ENCODE measurements at regions not wholly inside any gene's neighbourhood (a gene's known extent, or its start where the extent isn't known, plus 50 kb on each side); places are given as distances from the start of the nearest gene placed in this dataset.

GRCh38 chr12:60212159-60213000, 616.6 kb downstream of the SLC16A7 start:
- TF ChIP-seq, protein P1, sequence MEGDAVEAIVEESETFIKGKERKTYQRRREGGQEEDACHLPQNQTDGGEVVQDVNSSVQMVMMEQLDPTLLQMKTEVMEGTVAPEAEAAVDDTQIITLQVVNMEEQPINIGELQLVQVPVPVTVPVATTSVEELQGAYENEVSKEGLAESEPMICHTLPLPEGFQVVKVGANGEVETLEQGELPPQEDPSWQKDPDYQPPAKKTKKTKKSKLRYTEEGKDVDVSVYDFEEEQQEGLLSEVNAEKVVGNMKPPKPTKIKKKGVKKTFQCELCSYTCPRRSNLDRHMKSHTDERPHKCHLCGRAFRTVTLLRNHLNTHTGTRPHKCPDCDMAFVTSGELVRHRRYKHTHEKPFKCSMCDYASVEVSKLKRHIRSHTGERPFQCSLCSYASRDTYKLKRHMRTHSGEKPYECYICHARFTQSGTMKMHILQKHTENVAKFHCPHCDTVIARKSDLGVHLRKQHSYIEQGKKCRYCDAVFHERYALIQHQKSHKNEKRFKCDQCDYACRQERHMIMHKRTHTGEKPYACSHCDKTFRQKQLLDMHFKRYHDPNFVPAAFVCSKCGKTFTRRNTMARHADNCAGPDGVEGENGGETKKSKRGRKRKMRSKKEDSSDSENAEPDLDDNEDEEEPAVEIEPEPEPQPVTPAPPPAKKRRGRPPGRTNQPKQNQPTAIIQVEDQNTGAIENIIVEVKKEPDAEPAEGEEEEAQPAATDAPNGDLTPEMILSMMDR (IDR thresholded peaks at IDR 0.05), result no peak
- TF ChIP-seq POLR2A (IDR thresholded peaks at IDR 0.05), result no peak
